Left colon (tissue), 2 donors: ENCODE measurements at regions not wholly inside any gene's neighbourhood (a gene's known extent, or its start where the extent isn't known, plus 50 kb on each side); places are given as distances from the start of the nearest gene placed in this dataset.

Experiments
- ATAC-seq: fragments of 200-7000 bp; cut with Tn5 transposase; one replicate; pipeline ENCODE4 v1.9.1; 2020; ENCODE audit warnings: mild to moderate bottlenecking, moderate library complexity
- DNase-seq, 2 donors: peaks; one replicate each; pipeline ENCODE4 v3.0.0-alpha.2; 2020
- intact Hi-C, 2 donors: fragments of 100-400 bp; cut with DNase I in 1 of 2; cut with micrococcal nuclease in 1 of 2; formaldehyde crosslinking; loops; one replicate each; pipeline versions ENCODE4 v1.11.2 to v1.14.0; 2022; cut with DNase I, micrococcal nuclease
- donor health status: DM: no; HTN: no; CAD: no.
- donor health status: DM: yes; HTN: yes; CAD: no.

DNA sequence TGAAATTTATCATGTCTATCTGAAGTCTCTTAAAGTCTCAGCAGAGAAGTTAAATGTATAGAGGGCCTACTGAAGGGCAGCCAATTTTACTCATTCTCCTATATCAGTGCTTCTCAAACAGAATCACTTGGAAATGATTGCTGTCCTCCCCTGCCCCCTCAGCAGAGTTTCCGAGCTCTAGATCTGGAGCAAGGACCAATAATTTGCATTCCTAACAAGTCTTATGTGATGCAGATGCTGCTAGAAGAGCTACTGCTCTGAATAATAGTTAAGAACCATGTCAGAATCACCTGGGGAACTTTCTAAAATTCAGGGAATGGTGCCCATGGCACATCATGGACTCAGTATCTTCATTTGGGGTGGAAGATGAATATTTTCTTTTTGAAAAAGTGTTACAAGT, 105.6 kb upstream of the EPHA4 start:
- no peak for DNase-seq
- intact Hi-C loops: no loop called here
- no peak for ATAC-seq

DNA sequence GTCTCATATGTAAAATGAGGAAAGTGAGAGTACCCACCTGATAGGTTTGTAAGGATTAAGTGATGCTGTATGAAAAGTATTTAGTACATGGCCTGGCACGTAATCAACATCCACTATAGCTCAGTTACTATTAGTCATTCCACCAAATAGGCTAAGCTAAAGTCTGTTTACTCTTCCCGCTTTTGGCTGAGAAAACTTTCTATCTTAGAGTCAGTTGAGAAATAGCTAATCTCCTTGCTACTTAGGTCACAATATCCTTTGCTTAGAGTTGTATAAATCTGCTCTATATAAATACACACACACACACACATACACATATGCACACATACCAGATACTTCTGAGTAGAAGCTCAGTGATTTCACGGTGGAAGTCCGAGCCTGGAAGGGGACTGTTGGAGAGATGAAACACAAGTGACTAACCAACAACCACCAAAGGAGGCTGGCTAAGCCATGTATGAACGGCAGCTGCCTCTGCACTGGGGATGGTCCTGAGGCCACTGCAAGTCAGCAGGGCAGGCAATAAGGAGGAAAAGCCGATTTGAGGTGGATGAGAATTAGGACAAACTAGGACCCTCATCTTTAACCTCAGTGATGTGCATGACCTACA, 104.6 kb upstream of the EPHA4 start:
- intact Hi-C loops: no loop called here
- DNase-seq: no peak
- no peak for ATAC-seq

DNA sequence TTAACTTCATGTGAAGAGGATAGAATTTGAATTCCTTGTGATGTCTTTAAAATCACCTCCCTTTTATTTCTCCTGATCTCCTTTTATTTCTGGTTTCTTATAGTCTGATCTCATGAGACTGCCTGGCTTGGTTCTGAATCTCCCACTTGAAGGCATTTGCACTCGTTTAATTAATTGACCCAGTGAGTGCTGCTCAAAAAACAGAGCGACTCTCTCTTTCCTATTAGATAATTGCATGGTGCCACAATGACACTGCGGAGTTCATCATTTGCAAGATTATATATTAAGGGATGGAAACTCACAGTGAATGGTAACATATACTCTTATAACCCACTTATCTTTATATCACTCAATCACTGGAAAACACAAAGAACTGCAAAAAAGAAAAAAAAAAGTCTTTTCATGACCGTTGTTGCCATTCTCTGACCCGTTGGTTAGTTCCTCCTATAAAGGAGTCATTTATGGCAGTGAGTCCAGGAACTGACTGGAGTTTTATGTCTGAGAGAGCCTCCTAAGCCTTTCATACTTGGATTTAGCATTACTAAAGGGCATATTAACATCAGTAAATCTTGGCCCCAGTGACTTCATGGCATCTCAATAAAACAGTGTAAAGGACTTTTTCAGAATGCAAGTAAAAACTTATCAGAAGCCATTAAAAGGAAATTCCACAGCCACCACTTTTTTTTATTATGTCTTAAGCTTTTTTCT, 103.3 kb upstream of the EPHA4 start:
- intact Hi-C loops: no loop called here
- peak; percentile 51 for ATAC-seq
- no peak for DNase-seq

DNA sequence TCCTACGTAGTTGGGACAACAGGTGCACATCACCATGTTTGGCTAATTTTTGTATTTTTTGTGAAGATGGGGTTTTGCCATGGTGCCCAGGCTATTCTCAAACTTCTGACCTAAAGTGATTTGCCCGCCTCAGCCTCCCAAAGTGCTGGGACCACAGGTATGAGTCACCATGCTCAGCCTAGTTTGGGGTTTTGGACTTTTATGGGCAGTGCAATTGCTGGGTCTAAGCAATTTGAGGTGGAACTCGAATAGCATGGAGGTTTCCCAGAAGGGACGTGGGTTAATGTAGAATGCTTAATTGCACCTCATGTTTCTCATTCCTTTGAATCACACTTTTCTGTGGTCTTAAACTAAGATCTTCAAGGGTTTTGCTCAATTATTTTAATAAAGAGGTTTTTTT, 102.3 kb upstream of the EPHA4 start:
- ATAC-seq (no peak), DNase-seq (no peak)
- intact Hi-C loops: no loop called here

DNA sequence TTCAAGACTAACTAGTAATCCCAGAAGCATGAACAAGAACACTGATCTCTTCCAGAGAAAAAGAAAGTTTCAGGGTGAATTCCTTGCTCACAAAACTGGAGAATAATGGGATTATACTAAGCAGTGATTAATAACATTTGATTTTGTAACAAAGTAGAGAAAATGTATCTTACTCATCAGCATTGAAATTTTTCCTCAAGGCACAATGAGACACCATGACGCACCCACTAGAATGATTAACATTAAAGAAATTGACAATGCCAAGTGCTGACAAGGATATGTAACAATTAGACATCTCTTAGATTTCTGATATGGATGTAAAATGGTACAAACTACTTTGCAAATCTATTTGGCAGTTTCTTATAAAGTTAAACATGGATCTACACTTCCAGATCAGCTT, 101.1 kb upstream of the EPHA4 start:
- ATAC-seq (no peak), DNase-seq (no peak)
- intact Hi-C loops: no loop called here

DNA sequence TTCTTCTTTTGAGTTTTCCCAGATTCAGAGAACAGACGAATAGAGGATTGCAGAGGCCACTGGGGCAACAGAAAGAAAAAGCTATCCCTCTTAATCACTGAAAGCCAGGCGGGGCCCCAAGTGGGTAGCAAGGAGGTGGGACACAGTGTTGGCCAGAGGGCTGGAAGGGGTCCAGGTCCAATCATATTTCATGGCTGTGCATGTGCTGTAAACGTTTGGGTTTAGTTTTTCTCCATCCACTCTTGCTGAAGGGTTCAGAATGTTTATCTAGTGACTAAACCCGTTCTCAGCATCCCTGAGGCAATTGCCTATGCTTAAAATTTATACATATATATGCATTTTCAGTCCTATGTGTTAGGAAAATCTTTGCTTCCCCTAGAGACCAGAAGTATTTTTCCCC, 99.4 kb upstream of the EPHA4 start:
- ATAC-seq (no peak), DNase-seq (no peak)
- intact Hi-C loops: no loop called here

DNA sequence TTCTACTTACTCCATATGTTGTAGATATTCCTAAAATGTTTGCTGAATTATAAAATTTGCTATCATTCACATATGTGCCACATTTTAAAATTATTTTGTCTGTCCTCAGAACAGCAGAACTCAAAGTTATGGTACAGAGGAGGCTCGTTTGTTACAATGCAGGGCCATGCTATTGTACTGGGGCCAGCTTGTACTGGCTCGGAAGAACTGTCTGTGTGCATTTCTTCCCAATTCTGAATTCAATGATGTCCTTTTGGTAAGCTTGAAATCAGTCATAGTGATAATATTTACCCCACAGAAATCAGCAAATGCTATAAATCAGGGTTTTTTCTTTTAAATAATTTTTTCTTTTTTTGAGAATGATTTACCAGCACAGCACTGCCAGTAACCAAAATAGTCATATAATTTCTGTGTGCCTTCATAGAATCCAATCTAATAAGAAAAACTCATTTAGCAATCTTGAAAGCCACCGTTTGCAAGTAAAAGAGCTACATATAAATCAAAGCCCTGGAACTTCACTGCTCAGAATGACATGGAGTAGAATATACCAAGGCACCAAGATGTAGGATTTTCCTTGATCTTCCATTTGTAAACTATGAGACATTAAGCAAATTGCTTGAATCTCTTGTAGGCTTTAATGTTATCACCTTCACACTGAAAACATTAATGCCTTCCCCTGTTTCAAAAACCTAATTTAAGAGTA, 90.7 kb upstream of the EPHA4 start:
- ATAC-seq (no peak), DNase-seq (no peak)
- intact Hi-C loops: no loop called here

DNA sequence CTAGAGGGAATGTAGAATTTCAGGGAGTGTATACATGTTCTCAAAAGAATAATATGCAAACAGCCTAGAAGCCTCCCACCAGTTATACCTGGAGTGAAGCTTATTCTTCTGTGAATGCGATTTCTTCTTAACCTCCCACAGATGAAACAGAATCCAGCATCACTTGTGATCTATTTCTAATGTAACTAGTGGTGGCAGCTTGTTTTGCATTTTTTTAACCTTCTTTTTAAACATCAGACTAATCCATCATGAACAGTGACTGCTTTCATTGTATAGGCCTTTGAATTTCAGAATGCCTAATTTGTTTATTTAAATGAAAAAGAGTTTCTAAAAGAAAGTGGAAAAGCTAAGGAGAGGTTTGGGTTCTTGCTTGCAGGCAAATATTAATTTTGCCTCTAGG, 85.7 kb upstream of the EPHA4 start:
- no peak for DNase-seq
- ATAC-seq: no peak
- intact Hi-C loops: no loop called here

DNA sequence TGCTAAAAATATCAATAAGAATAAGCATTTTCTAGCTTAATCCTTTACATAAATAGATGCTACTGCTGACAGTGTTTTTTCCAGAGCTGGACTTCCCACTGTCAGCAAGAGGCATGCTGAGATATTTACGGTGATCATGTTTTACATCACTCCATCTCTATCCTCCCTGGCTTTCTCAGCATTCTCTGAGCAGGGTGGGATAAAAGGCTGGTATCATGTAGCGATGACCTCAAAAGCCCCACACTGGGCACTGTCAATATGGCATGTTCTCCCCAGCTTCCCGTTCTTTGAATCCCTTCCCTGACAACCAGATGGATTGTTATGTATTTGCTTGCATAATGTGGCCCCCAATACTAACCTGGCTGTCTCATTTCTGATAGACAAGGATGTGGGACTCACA, 83.2 kb upstream of the EPHA4 start:
- DNase-seq (no peak), ATAC-seq (no peak)
- intact Hi-C loops: no loop called here

DNA sequence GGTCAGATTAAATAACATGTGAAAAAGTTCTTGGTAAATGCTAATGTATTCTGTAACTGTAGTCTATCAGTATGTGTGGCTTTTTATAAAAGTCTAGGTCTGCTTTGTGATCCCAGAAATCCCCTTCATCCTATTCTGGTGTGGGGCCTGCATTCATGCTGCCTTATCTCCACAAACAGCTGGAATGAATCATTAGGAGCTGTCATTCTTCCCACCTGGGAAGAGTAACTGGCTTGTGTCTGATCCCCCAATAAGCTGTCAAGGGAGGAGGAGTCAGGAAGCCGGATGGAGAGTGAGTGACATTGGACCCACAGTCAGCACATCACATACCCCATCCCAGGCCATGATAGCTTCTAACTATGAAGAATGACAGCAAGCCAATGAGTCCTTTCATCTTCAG, 81.1 kb upstream of the EPHA4 start:
- no peak for ATAC-seq
- no peak for DNase-seq
- intact Hi-C loops: no loop called here

DNA sequence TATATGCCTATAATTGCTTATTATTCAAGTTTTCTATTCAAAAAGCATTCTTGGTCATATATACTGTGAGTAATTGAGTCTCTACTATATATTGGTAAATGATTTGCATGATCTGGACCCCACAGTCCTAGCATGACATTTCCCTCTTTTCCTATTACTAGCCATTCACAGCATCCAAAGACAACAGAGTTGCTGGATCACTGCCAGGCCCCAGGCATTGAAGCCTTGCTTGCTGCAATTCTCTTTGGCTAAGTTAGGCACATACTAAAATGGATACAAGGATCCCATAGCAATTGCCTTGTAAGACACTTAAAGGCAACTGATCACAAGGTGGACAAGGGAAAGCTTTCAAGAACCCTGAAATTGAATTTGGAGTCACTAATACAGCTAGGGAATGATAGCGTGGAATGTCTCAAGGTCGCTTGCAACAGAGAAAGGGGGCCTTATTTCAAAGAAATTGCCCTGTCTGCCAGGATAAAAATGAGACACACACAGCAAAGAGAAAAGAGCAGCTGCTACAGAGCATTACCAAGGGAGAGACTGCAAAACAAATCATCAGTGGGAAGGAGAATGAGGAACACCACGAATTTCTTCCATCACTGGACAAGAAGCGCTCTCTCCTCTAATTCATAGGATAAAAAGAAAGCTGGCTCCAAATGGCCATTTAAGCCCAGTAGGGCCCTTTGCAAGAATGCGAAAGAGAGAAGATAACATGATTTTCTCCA, 77.1 kb upstream of the EPHA4 start:
- DNase-seq (peak in 1 of 2 donors; percentile 5), ATAC-seq (no peak)
- intact Hi-C loops: no loop called here

DNA sequence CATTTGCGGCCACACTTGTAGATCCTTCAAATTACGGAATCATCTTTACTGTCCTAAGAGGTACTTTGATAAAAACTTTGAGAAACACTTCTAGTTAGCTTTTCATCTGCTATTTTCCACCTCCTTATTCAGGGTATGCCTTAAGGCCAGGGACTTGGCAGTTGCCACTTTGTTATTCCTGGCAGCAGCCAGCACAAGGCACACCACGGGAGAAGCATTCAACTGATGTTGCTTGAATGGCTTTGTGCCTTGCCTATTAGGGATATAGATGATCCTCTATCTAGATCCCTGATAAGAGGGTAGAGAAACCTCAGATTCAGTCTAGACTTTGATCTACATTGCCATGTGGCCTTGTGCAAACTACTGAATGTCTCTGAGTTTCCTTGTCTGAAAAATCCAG, 70.3 kb upstream of the EPHA4 start:
- intact Hi-C loops: no loop called here
- no peak for DNase-seq
- no peak for ATAC-seq

DNA sequence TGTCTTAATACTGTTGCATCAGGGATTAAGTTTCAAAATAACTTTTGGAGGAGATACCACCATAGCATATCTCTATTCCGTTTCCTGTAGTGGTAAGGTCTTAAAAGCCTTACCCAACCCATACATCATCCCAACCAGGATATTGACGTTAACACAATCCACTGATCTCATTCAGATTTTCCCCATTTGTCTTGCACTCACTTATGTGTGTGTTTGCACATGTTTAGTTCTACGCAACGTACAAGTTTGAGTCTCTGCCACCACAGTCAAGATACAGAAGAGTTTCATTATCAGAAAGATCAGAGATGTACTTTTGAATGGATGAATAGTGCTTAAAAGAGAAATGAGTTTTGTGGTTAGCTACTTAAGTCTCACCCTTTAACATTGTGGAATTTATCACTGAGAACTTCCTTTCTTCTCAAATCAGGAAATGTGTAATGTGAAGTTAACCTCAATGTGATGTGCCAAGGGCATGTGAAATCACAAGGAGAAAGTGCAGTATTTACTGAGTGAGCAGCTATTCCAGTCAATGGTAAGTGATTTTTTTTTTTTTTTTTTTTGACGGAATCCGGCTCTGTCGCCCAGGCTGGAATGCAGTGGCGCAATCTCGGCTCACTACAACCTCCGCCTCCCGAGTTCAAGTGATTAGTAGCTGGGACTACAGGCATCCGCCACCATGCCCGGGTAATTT, 69.2 kb upstream of the EPHA4 start:
- no peak for ATAC-seq
- DNase-seq: no peak
- intact Hi-C loops: no loop called here

DNA sequence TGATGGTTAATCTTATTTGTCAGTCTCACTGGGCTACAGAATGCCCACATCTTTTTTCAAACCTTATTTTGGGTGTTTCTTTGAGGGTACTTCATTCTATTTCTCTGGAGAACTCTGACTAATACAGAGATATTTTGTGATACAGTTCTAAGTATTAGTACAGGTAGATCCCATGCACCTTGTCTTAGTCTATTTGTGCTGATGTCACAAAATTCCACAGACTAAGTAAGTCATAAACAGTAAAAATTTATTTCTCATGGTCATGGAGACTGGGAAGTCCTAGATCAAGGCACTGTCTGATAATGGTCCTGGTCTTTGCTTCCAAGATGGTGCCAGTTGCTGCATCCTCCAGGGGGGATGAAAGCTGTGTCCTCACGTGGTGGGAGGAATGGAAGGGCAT, 68.6 kb upstream of the EPHA4 start:
- ATAC-seq: no peak
- DNase-seq: no peak
- intact Hi-C loops: no loop called here

DNA sequence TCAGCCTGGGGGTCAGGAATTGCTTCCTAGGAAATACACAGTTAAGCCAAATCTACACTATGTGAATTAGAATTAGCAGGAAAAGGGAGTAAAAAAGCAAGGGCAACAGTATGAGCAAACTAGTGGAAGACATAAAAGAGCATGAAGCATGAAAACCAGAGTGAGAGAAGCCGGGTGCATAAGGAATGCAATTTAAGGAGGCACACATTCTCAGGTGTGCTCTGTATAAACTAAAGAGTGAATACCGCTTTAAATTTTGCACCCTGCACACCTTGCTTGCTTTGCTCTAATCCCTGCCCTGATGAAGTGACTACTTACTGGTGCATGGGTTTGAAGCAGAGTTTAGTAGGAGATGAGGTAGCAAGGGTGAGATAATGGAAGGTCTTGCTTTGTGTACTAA, 65.7 kb upstream of the EPHA4 start:
- DNase-seq (no peak), ATAC-seq (no peak)
- intact Hi-C loops: no loop called here

DNA sequence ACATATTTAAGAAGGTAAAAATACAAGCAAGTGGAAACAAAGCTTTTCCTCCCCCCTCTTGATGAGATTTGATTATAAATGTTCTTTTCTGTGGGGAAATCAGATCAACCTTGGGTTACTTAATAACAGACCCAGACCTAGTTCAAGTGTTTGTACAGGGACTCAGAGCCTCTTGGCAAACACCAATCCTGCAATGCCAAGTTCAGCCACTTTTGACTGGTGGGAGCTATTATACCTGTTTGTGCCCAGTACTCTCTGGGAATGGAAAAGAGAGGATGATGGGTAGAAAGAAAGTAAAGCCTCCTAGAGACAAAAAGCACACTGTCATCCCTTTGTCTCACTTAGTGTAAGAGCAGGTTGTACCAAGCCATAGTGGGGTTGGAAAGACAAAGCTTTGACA, 63.8 kb upstream of the EPHA4 start:
- intact Hi-C loops: no loop called here
- ATAC-seq: peak; percentile 35
- no peak for DNase-seq

DNA sequence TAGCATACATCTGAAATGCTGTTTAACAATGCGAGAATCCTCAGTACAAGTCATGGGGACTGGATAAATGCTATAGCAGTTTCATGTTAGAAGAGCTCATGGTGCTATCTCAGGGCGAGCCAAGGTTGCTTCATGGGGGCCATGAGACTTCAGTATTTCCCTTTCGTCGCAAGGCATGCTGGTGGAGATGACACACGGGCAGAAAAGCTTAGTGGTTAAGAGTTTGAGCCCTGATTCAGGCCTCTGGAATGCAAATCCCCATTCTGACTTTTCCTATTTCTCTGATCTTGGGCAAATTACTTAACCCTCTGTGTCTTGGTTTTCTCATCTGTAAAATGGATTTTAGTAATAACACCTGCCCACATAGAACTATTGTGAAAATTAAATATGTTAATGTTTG, 57.4 kb upstream of the EPHA4 start:
- DNase-seq: no peak
- intact Hi-C loops: no loop called here
- no peak for ATAC-seq

DNA sequence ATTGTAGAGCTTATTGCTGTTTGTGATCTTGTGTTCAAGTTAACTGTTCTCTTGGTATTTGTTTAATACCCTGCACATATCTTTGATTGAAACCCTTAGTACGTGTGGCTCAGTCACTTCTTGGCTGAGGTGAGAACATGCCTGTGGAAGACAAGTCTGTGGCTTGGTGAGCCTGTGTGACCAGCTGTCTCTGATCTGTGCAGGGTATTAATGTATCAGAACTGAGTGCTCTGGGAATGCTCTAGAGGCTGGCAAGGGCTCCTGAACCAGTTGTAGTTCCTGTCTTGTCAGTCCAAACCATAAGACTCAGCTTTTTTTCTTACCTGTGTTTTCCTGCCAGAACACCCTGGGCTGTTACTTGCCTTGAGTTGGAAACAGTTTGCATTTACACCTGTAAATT, 52.4 kb upstream of the EPHA4 start:
- intact Hi-C loops: no loop called here
- no peak for ATAC-seq
- DNase-seq: no peak
